ENCODE measurements at regions not wholly inside any gene's neighbourhood (a gene's known extent, or its start where the extent isn't known, plus 50 kb on each side); places are given as distances from the start of the nearest gene placed in this dataset.

DNA sequence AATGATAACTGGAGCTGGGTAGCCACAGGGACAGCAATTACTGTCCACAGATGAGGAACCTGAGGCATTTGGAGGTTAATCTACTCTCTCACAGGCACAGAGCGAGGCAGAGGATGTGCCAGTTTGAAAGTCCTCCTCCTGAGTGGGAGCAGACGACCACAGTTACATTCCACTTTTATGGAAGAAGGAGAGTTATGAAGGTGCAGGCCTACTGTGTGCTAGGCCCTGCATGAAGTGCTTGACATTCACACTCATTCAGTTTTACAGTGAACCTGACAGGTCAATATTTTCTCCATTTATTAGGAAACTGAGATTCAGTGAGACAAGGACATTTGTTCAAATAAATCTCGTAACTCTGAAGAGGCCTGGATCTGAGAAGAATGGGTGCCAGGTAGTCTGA, 142.0 kb downstream of the TDRD15 start:
- no peaks in the 10 kb centered on the region for H3K36me3 ChIP-seq (ENCODE audit: control insufficient read depth in 1 of 2, insufficient read depth in 2 of 2, low read length in 2 of 2)
- ChIA-PET RAD21 (ENCODE audit: low non-redundant PET in 1 of 2, low total read pairs in 2 of 2, uncharacterized antibody in 2 of 2, unreplicated experiment in 2 of 2) (no interaction called here), CTCF (no interaction called here), POLR2A (no interaction called here)
- DNase-seq (ENCODE audit: low read depth, low spot score): no peak
- H3K9ac ChIP-seq (ENCODE audit: low read length): no peak overlapping the region
- no TSS peak for BruUV-seq (replicated peaks)
- H4K20me1 ChIP-seq (ENCODE audit: insufficient read depth): no peaks in the 10 kb centered on the region
- no peaks in the 10 kb centered on the region for H3K79me2 ChIP-seq (ENCODE audit: insufficient read depth, low read length)
- intact Hi-C loops (cut with micrococcal nuclease): no loop called here
- H3K27me3 ChIP-seq (ENCODE audit: insufficient read depth, low read length): no peaks in the 10 kb centered on the region
- TF ChIP-seq TCF7L2 (IDR thresholded peaks at IDR 0.05; ENCODE audit: borderline replicate concordance, extremely low read depth, insufficient read depth, insufficient read length) (no peak), POLR2A (IDR thresholded peaks at IDR 0.05; ENCODE audit: borderline replicate concordance, extremely low read depth, insufficient read depth, insufficient read length) (no peak), ELF1 (IDR thresholded peaks at IDR 0.05; ENCODE audit: borderline replicate concordance, low read depth) (no peak), EZH2phosphoT487 (IDR thresholded peaks at IDR 0.05; ENCODE audit: borderline replicate concordance) (no peak), YY1 (IDR thresholded peaks at IDR 0.05; ENCODE audit: extremely low read depth, insufficient replicate concordance, low read depth, low read length) (no peak), JUND (IDR thresholded peaks at IDR 0.05) (no peak), ZFX (IDR thresholded peaks at IDR 0.05) (no peak), CEBPB (IDR thresholded peaks at IDR 0.05; ENCODE audit: low read depth) (no peak), ZBTB33 (IDR thresholded peaks at IDR 0.05; ENCODE audit: extremely low read depth, insufficient replicate concordance, low read length) (no peak), SP1 (IDR thresholded peaks at IDR 0.05; ENCODE audit: low read depth) (no peak), SIN3A (IDR thresholded peaks at IDR 0.05; ENCODE audit: low read depth) (no peak), SRF (IDR thresholded peaks at IDR 0.05; ENCODE audit: low read depth) (no peak)
- TF ChIP-seq, protein P1, sequence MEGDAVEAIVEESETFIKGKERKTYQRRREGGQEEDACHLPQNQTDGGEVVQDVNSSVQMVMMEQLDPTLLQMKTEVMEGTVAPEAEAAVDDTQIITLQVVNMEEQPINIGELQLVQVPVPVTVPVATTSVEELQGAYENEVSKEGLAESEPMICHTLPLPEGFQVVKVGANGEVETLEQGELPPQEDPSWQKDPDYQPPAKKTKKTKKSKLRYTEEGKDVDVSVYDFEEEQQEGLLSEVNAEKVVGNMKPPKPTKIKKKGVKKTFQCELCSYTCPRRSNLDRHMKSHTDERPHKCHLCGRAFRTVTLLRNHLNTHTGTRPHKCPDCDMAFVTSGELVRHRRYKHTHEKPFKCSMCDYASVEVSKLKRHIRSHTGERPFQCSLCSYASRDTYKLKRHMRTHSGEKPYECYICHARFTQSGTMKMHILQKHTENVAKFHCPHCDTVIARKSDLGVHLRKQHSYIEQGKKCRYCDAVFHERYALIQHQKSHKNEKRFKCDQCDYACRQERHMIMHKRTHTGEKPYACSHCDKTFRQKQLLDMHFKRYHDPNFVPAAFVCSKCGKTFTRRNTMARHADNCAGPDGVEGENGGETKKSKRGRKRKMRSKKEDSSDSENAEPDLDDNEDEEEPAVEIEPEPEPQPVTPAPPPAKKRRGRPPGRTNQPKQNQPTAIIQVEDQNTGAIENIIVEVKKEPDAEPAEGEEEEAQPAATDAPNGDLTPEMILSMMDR (IDR thresholded peaks at IDR 0.05 in 2 of 3, conservative IDR thresholded peaks at IDR 0.05 in 1 of 3; ENCODE audit: borderline replicate concordance in 1 of 3, insufficient read depth in 1 of 3, low read depth in 2 of 3, low read length in 2 of 3): no peak
- TF ChIP-seq, protein P2, sequence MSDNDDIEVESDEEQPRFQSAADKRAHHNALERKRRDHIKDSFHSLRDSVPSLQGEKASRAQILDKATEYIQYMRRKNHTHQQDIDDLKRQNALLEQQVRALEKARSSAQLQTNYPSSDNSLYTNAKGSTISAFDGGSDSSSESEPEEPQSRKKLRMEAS (IDR thresholded peaks at IDR 0.05): no peak
- H2AFZ ChIP-seq (ENCODE audit: low read depth, low read length, poor library complexity, severe bottlenecking): no peak overlapping the region
- no peaks in the 10 kb centered on the region for H3K4me1 ChIP-seq (ENCODE audit: control insufficient read depth in 1 of 2, insufficient read depth in 2 of 2, low read length in 2 of 2)
- ATAC-seq: no peak
- no peak overlapping the region for H3K4me2 ChIP-seq (ENCODE audit: low read length)
- H3K27ac ChIP-seq (ENCODE audit: low read depth, low read length): no peak overlapping the region
- no peaks in the 10 kb centered on the region for H3K9me2 ChIP-seq (ENCODE audit: insufficient read depth)
- no peaks in the 10 kb centered on the region for H3K9me3 ChIP-seq (ENCODE audit: control insufficient read depth in 1 of 2, insufficient read depth in 1 of 2, low read depth in 1 of 2, low read length in 2 of 2)
- no peak overlapping the region for H3K4me3 ChIP-seq (replicated peaks in 1 of 2; ENCODE audit: low read depth in 1 of 2, low read length in 2 of 2)
